ENCODE measurements at regions not wholly inside any gene's neighbourhood (a gene's known extent, or its start where the extent isn't known, plus 50 kb on each side); places are given as distances from the start of the nearest gene placed in this dataset.

DNA sequence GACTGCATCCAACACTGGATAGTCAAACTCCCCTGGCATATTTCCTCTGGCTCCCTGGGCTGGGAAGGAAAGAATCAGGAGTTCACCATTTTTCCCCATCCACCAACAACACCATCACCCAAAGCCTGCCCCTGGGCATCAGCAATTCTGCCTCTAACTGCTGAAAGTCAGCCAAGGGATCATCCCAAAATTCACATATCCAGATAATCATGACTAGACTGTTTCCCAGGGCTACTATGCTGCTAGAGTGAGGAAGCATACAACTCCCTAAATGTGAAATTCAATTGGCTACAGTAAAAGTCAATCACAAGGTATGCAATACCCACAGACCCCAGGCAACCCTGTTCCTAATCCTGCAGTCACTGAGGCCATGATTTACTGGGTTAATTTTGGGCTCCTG is 230.6 kb downstream of the C16orf95 start:
- peaks cover 14% of the 10 kb centered on the region for H3K4me1 Mint-ChIP-seq
- peaks cover 3% of the 10 kb centered on the region for H3K27me3 Mint-ChIP-seq (ENCODE audit: low read depth, poor library complexity)
- H3K9me3 Mint-ChIP-seq, result peaks cover 69% of the 10 kb centered on the region
- TF ChIP-seq, protein P1, sequence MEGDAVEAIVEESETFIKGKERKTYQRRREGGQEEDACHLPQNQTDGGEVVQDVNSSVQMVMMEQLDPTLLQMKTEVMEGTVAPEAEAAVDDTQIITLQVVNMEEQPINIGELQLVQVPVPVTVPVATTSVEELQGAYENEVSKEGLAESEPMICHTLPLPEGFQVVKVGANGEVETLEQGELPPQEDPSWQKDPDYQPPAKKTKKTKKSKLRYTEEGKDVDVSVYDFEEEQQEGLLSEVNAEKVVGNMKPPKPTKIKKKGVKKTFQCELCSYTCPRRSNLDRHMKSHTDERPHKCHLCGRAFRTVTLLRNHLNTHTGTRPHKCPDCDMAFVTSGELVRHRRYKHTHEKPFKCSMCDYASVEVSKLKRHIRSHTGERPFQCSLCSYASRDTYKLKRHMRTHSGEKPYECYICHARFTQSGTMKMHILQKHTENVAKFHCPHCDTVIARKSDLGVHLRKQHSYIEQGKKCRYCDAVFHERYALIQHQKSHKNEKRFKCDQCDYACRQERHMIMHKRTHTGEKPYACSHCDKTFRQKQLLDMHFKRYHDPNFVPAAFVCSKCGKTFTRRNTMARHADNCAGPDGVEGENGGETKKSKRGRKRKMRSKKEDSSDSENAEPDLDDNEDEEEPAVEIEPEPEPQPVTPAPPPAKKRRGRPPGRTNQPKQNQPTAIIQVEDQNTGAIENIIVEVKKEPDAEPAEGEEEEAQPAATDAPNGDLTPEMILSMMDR (IDR thresholded peaks at IDR 0.05), result no peak
- H3K27ac Mint-ChIP-seq, result no peak overlapping the region
- H3K36me3 Mint-ChIP-seq (ENCODE audit: low read depth), result peaks cover 41% of the 10 kb centered on the region
- DNase-seq, result no peak
- no peak overlapping the region for H3K4me3 Mint-ChIP-seq

- H3K27me3 Mint-ChIP-seq (ENCODE audit: low read depth, poor library complexity), result peaks cover 3% of the 10 kb centered on the region
- peaks cover 16% of the 10 kb centered on the region for H3K9me3 Mint-ChIP-seq
- peaks cover 58% of the 10 kb centered on the region for H3K4me1 Mint-ChIP-seq
- H3K4me3 Mint-ChIP-seq, result no peak overlapping the region
- TF ChIP-seq, protein P1 (IDR thresholded peaks at IDR 0.05), result no peak
- no peaks in the 10 kb centered on the region for H3K36me3 Mint-ChIP-seq (ENCODE audit: low read depth)
- peak overlapping the region; percentile 96 for H3K27ac Mint-ChIP-seq
- no peak for DNase-seq
These were observed 224.2 kb downstream of the C16orf95 start for GRCh38 chr16:87092958-87093357.

GRCh38 chr16:87093804-87094555 is 223.2 kb downstream of the C16orf95 start:
- Mint-ChIP-seq H3K9me3 (peaks cover 9% of the 10 kb centered on the region), H3K27ac (peak overlapping the region; percentile 96), H3K27me3 (ENCODE audit: low read depth, poor library complexity) (no peaks in the 10 kb centered on the region), H3K4me3 (peak overlapping the region; percentile 49), H3K36me3 (ENCODE audit: low read depth) (no peaks in the 10 kb centered on the region), H3K4me1 (peaks cover 68% of the 10 kb centered on the region)
- TF ChIP-seq, protein P1 (IDR thresholded peaks at IDR 0.05), result no peak
- DNase-seq, result peak; percentile 45

DNA sequence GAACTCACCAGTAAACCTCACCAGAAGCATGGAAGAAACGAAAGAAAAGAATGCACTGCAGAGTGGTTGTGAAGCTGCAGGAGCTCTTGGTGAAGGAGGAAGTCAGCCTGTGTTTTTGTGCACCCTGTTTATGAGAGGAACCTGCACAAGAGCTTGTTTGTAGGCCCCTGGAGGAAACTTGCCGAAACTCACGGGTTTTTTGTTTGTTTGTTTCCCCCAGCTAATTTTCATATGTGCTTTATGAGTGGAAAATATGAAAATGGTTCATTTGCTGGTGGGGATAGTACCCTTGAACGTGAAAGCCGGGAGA is 222.7 kb downstream of the C16orf95 start:
- Mint-ChIP-seq H3K9me3 (peaks cover 7% of the 10 kb centered on the region), H3K36me3 (ENCODE audit: low read depth) (no peaks in the 10 kb centered on the region), H3K27me3 (ENCODE audit: low read depth, poor library complexity) (no peaks in the 10 kb centered on the region), H3K4me1 (peaks cover 73% of the 10 kb centered on the region), H3K4me3 (peak overlapping the region; percentile 15), H3K27ac (peak overlapping the region; percentile 96)
- TF ChIP-seq, protein P1 (IDR thresholded peaks at IDR 0.05), result no peak
- DNase-seq, result no peak

GRCh38 chr16:87095271-87095670 is 221.9 kb downstream of the C16orf95 start:
- H3K4me1 Mint-ChIP-seq, result peaks cover 76% of the 10 kb centered on the region
- no peaks in the 10 kb centered on the region for H3K36me3 Mint-ChIP-seq (ENCODE audit: low read depth)
- TF ChIP-seq, protein P1 (IDR thresholded peaks at IDR 0.05), result no peak
- DNase-seq, result peak; percentile 46
- H3K4me3 Mint-ChIP-seq, result peak overlapping the region; percentile 41
- peak overlapping the region; percentile 96 for H3K27ac Mint-ChIP-seq
- H3K9me3 Mint-ChIP-seq, result peaks cover 6% of the 10 kb centered on the region
- H3K27me3 Mint-ChIP-seq (ENCODE audit: low read depth, poor library complexity), result no peaks in the 10 kb centered on the region

- Mint-ChIP-seq H3K36me3 (ENCODE audit: low read depth) (no peaks in the 10 kb centered on the region), H3K9me3 (no peaks in the 10 kb centered on the region), H3K27me3 (ENCODE audit: low read depth, poor library complexity) (no peaks in the 10 kb centered on the region), H3K27ac (no peak overlapping the region), H3K4me1 (peaks cover 89% of the 10 kb centered on the region), H3K4me3 (no peak overlapping the region)
- no peak for DNase-seq
- TF ChIP-seq, protein P1 (IDR thresholded peaks at IDR 0.05), result no peak
These were observed 220.4 kb downstream of the C16orf95 start for GRCh38 chr16:87096746-87097333.

All from nephron progenitor cell (in vitro differentiated cells).